Mesenchymal stem cell (in vitro differentiated cells and primary cell): ENCODE measurements at regions not wholly inside any gene's neighbourhood (a gene's known extent, or its start where the extent isn't known, plus 50 kb on each side); places are given as distances from the start of the nearest gene placed in this dataset. TPM values are rescaled to one million over a fixed set of nuclear protein-coding genes. Genes with fewer than 3 reads are reported as not detected.

Experiments
- DNase-seq: peaks from one replicate; pipeline ENCODE4 v3.0.0-alpha.2; 2013
- H2AFZ ChIP-seq: one replicate; pipeline ENCODE4 v1.6.1; 2013; ENCODE audit warnings: low read depth, mild to moderate bottlenecking, control low read depth, inconsistent platforms, low read length, moderate library complexity
- H2AK5ac ChIP-seq: 2 replicates; pipeline ENCODE4 v1.6.1; 2013; ENCODE audit warnings: low read length, moderate library complexity, mild to moderate bottlenecking, inconsistent platforms; ENCODE audit not compliant: severe bottlenecking
- H2BK120ac ChIP-seq: one replicate; pipeline ENCODE4 v1.6.1; 2013; ENCODE audit warnings: low read depth, mild to moderate bottlenecking, inconsistent platforms, low read length, moderate library complexity
- H2BK12ac ChIP-seq, 2 experiments: one replicate each; pipeline ENCODE4 v1.6.1; 2013; ENCODE audit warnings: inconsistent platforms in 2 of 2, low read length in 2 of 2, mild to moderate bottlenecking in 2 of 2, moderate library complexity in 2 of 2, control low read depth in 1 of 2
- H2BK15ac ChIP-seq: one replicate; pipeline ENCODE4 v1.6.1; 2013; ENCODE audit warnings: mild to moderate bottlenecking, low read depth, inconsistent platforms; ENCODE audit not compliant: poor library complexity, severe bottlenecking
- H2BK5ac ChIP-seq: 2 replicates; pipeline ENCODE4 v1.6.1; 2013; ENCODE audit warnings: low read depth, mild to moderate bottlenecking, low read length, control low read depth, inconsistent platforms; ENCODE audit not compliant: poor library complexity, severe bottlenecking
- H3K14ac ChIP-seq, 2 experiments: one replicate each; pipeline ENCODE4 v1.6.1; 2013; ENCODE audit warnings: inconsistent platforms in 2 of 2, low read length in 2 of 2, control low read depth in 1 of 2, mild to moderate bottlenecking in 1 of 2, moderate library complexity in 1 of 2
- H3K18ac ChIP-seq, 2 experiments: one replicate each; pipeline ENCODE4 v1.6.1; 2013; ENCODE audit warnings: inconsistent platforms in 2 of 2, low read length in 2 of 2, control low read depth in 1 of 2, low read depth in 1 of 2, mild to moderate bottlenecking in 1 of 2
- H3K23ac ChIP-seq, 2 experiments: one replicate each; pipeline ENCODE4 v1.6.1; 2013; ENCODE audit warnings: inconsistent platforms in 2 of 2, low read length in 2 of 2, mild to moderate bottlenecking in 2 of 2, moderate library complexity in 2 of 2, control low read depth in 1 of 2
- H3K27ac ChIP-seq: 2 replicates; pipeline ENCODE4 v1.5.1; 2013; ENCODE audit warnings: mild to moderate bottlenecking, moderate library complexity, low read length, control low read depth, inconsistent platforms; ENCODE audit not compliant: poor library complexity, severe bottlenecking
- H3K27me3 ChIP-seq, 2 experiments: 2 replicates each; pipeline versions ENCODE4 v1.6.1 to v1.7.0; 2013; ENCODE audit warnings: low read length in 2 of 2, mild to moderate bottlenecking in 2 of 2, moderate library complexity in 2 of 2, control low read depth in 1 of 2, inconsistent platforms in 1 of 2; ENCODE audit not compliant: control insufficient read depth in 1 of 2, insufficient read depth in 1 of 2
- H3K36me3 ChIP-seq, 2 experiments: 2 replicates each; pipeline versions ENCODE4 v1.6.1 to v1.7.0; 2013; ENCODE audit warnings: low read length in 2 of 2, control low read depth in 1 of 2, inconsistent platforms in 1 of 2, low read depth in 1 of 2, mild to moderate bottlenecking in 1 of 2; ENCODE audit not compliant: insufficient read depth in 2 of 2, control insufficient read depth in 1 of 2
- H3K4ac ChIP-seq, 2 experiments: one replicate each; pipeline ENCODE4 v1.6.1; 2013; ENCODE audit warnings: inconsistent platforms in 2 of 2, low read length in 2 of 2, mild to moderate bottlenecking in 2 of 2, moderate library complexity in 2 of 2, control low read depth in 1 of 2, low read depth in 1 of 2
- H3K4me1 ChIP-seq: 2 replicates; pipeline ENCODE4 v1.6.1; 2013; ENCODE audit warnings: low read depth, low read length, control low read depth; ENCODE audit not compliant: control insufficient read depth, insufficient read depth
- H3K4me2 ChIP-seq: 2 replicates; pipeline ENCODE4 v1.6.1; 2013; ENCODE audit warnings: low read length, mild to moderate bottlenecking, inconsistent platforms; ENCODE audit not compliant: poor library complexity, severe bottlenecking
- H3K4me3 ChIP-seq, 2 experiments: 2 replicates each; pipeline versions ENCODE4 v1.5.1 to v1.7.0; 2013; ENCODE audit warnings: low read length in 2 of 2, mild to moderate bottlenecking in 2 of 2, control low read depth in 1 of 2, low read depth in 1 of 2; ENCODE audit not compliant: insufficient read depth in 1 of 2
- H3K79me1 ChIP-seq: replicated peaks from 2 replicates; pipeline ENCODE4 v1.6.1; 2013; ENCODE audit warnings: mild to moderate bottlenecking, control low read depth, low read length, inconsistent platforms; ENCODE audit not compliant: poor library complexity, severe bottlenecking
- H3K9ac ChIP-seq: 2 replicates; pipeline ENCODE4 v1.7.0; 2013; ENCODE audit warnings: mild to moderate bottlenecking, low read length, moderate library complexity
- H3K9me3 ChIP-seq: 2 replicates; pipeline ENCODE4 v1.7.0; 2013; ENCODE audit warnings: mild to moderate bottlenecking, low read length; ENCODE audit not compliant: control insufficient read depth
- H4K8ac ChIP-seq: one replicate; pipeline ENCODE4 v1.6.1; 2013; ENCODE audit warnings: inconsistent platforms, mild to moderate bottlenecking, low read length, moderate library complexity
- H4K91ac ChIP-seq: one replicate; pipeline ENCODE4 v1.6.1; 2013; ENCODE audit warnings: mild to moderate bottlenecking, low read length, inconsistent platforms
- WGBS: methylation state at CpG from one replicate; pipeline ENCODE4 v1.1.7; 2013; ENCODE audit warnings: mixed read lengths; 5-methylcytosine and 5-hydroxymethylcytosine counted together
- small RNA-seq: library from polyadenylated mRNA; stranded (forward); fragments of <200 nt; extraction: miRNeasy Mini kit (QIAGEN cat#:217004); gene quantifications from one replicate; pipeline ENCODE3, GENCODE V24; 2013; ENCODE audit warnings: low read depth

DNA sequence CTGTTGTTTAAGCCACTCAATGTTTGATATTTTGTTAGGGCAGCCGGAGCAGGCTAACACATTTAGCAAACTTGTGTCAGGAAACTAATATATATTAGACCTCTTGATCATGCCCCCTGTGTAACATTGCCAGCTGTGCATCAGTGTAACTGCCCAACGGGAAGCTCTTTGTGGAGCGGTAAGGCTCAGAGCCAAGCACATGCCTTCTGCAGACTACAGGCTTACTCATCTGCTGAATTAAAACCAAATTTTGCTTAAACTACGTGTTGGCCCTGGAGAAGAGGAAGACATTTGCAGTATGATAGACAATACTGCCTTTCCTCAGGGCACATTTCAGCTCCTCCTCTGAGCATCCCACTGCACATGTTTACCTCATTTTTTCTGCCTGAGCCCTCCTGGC is 50.5 kb upstream of the KCNMB2 start:
- no peaks in the 10 kb centered on the region for H3K79me1 ChIP-seq
- no peak overlapping the region for H3K27ac ChIP-seq
- no peaks in the 10 kb centered on the region for H3K27me3 ChIP-seq
- DNase-seq = no peak
- no peak overlapping the region for H3K4me2 ChIP-seq
- no peak overlapping the region for H3K14ac ChIP-seq
- H2AFZ ChIP-seq = no peak overlapping the region
- no peak overlapping the region for H4K8ac ChIP-seq
- H3K9ac ChIP-seq = peak overlapping the region; percentile 34
- no peak overlapping the region for H3K18ac ChIP-seq
- no peak overlapping the region for H2BK12ac ChIP-seq
- no peak overlapping the region for H3K4ac ChIP-seq
- H3K4me3 ChIP-seq = peak overlapping the region in 1 of 2 experiments; percentile 25
- WGBS = 93% methylated on average over 4 of the region's 4 CpGs
- H4K91ac ChIP-seq = no peak overlapping the region
- peaks cover 6% of the 10 kb centered on the region for H3K4me1 ChIP-seq
- no peaks in the 10 kb centered on the region for H3K36me3 ChIP-seq
- no peaks in the 10 kb centered on the region for H3K9me3 ChIP-seq
- no peak overlapping the region for H2BK5ac ChIP-seq
- no peak overlapping the region for H3K23ac ChIP-seq
- no peak overlapping the region for H2AK5ac ChIP-seq
- H2BK15ac ChIP-seq = no peak overlapping the region
- no peak overlapping the region for H2BK120ac ChIP-seq

Small RNA genes in the stretch of these regions (small RNA-seq; reads per million reads assigned to genes)
- gene RF00425 (not detected), gene RN7SKP52 (not detected), gene RNA5SP148 (not detected), gene RNU6-1120P (not detected)
